ENCODE measurements at regions not wholly inside any gene's neighbourhood (a gene's known extent, or its start where the extent isn't known, plus 50 kb on each side); places are given as distances from the start of the nearest gene placed in this dataset.

DNA sequence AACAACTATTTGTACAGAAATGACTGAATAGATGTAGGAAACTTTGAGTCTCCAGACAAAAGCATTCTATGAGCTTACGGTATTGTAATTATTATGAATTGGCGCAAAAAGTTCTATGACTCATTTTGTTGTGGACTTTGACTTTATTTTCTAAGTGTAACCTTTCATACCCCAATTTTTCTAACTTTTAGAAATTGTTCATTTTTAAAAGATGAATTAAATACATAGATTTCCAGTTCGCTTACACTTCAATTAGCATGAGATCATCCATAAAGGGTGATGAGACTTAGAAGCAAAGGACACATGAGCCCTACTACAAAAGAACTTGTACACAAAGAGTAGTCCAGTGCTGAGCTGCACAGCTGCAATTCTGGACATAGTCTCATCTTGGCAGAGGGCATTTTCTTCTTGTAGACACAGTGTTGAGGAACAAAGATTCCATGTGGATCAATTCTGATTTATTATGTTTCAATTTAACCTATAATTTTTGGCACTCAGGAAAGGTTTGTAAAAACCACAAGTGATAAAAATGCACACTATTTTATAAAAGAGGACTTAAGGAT is 431.1 kb downstream of the LRRIQ3 start:
- H3K4me1 ChIP-seq (ENCODE audit: insufficient read depth, low read length, severe bottlenecking): no peaks in the 10 kb centered on the region
- H3K27ac ChIP-seq (ENCODE audit: low read depth, low read length, poor library complexity, severe bottlenecking): no peak overlapping the region
- TF ChIP-seq EZH2 (IDR thresholded peaks at IDR 0.05; ENCODE audit: borderline replicate concordance, low read length): no peak
- TF ChIP-seq, protein P1, sequence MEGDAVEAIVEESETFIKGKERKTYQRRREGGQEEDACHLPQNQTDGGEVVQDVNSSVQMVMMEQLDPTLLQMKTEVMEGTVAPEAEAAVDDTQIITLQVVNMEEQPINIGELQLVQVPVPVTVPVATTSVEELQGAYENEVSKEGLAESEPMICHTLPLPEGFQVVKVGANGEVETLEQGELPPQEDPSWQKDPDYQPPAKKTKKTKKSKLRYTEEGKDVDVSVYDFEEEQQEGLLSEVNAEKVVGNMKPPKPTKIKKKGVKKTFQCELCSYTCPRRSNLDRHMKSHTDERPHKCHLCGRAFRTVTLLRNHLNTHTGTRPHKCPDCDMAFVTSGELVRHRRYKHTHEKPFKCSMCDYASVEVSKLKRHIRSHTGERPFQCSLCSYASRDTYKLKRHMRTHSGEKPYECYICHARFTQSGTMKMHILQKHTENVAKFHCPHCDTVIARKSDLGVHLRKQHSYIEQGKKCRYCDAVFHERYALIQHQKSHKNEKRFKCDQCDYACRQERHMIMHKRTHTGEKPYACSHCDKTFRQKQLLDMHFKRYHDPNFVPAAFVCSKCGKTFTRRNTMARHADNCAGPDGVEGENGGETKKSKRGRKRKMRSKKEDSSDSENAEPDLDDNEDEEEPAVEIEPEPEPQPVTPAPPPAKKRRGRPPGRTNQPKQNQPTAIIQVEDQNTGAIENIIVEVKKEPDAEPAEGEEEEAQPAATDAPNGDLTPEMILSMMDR (IDR thresholded peaks at IDR 0.05; ENCODE audit: low read length): no peak
- H3K27me3 ChIP-seq (ENCODE audit: insufficient read depth, low read length): no peaks in the 10 kb centered on the region
- H3K9me2 ChIP-seq (ENCODE audit: low read depth, low read length): no peaks in the 10 kb centered on the region
- H3F3A ChIP-seq (ENCODE audit: insufficient read depth, low read length): no peaks in the 10 kb centered on the region
- H3K4me2 ChIP-seq (ENCODE audit: low read length): no peak overlapping the region
- H3K9ac ChIP-seq (ENCODE audit: low read length): no peak overlapping the region
- no peak overlapping the region for H2AFZ ChIP-seq (ENCODE audit: low read length)
- H3K36me3 ChIP-seq (ENCODE audit: insufficient read depth, low read length): no peaks in the 10 kb centered on the region
- no peak overlapping the region for H3K4me3 ChIP-seq (ENCODE audit: low read depth, low read length, poor library complexity, severe bottlenecking)
- no peaks in the 10 kb centered on the region for H3K9me3 ChIP-seq (ENCODE audit: low read length)
- H3K79me2 ChIP-seq (ENCODE audit: insufficient read depth, low read length): no peaks in the 10 kb centered on the region
- no peaks in the 10 kb centered on the region for H4K20me1 ChIP-seq (ENCODE audit: insufficient read depth, low read length)

DNA sequence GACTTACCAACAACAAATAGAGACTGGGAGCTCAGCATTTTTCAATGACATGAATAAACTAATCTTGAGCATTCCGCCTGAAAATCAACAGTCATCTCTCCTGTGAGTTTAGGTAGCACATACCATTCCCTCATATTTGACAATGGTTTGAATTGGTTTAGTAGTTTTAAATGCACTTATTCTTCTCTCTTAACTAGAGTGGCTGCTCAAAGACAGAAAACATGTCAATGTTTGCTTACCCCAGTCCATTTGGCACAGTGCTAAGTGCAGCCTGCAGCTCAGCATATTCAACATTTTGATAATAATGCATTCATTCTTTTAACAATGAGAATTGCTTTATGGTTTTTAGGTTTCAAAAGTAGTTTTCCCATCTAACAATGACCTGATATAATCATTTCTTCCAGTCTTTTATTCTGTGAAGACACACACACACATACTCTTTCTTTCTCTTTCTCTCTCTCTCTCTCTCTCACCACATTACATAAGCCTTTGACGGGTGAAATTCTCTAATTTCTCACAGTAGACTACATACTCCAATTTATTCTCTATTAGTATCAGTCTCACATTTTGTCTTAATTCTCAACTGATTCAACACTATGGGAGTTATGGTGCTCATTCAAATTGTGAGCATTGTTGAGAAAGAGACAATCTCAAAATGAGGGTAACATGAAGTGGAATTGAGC is 432.3 kb downstream of the LRRIQ3 start:
- Histone ChIP-seq H4K20me1 (ENCODE audit: insufficient read depth, low read length) (no peaks in the 10 kb centered on the region), H3K4me2 (ENCODE audit: low read length) (no peak overlapping the region), H3F3A (ENCODE audit: insufficient read depth, low read length) (no peaks in the 10 kb centered on the region), H3K4me3 (ENCODE audit: low read depth, low read length, poor library complexity, severe bottlenecking) (no peak overlapping the region), H3K4me1 (ENCODE audit: insufficient read depth, low read length, severe bottlenecking) (no peaks in the 10 kb centered on the region), H3K9me3 (ENCODE audit: low read length) (no peaks in the 10 kb centered on the region), H3K36me3 (ENCODE audit: insufficient read depth, low read length) (no peaks in the 10 kb centered on the region), H3K9ac (ENCODE audit: low read length) (no peak overlapping the region), H3K79me2 (ENCODE audit: insufficient read depth, low read length) (no peaks in the 10 kb centered on the region), H3K9me2 (ENCODE audit: low read depth, low read length) (no peaks in the 10 kb centered on the region), H3K27me3 (ENCODE audit: insufficient read depth, low read length) (no peaks in the 10 kb centered on the region), H2AFZ (ENCODE audit: low read length) (no peak overlapping the region), H3K27ac (ENCODE audit: low read depth, low read length, poor library complexity, severe bottlenecking) (no peak overlapping the region)
- TF ChIP-seq, protein P1 (IDR thresholded peaks at IDR 0.05; ENCODE audit: low read length): no peak
- TF ChIP-seq EZH2 (IDR thresholded peaks at IDR 0.05; ENCODE audit: borderline replicate concordance, low read length): no peak

DNA sequence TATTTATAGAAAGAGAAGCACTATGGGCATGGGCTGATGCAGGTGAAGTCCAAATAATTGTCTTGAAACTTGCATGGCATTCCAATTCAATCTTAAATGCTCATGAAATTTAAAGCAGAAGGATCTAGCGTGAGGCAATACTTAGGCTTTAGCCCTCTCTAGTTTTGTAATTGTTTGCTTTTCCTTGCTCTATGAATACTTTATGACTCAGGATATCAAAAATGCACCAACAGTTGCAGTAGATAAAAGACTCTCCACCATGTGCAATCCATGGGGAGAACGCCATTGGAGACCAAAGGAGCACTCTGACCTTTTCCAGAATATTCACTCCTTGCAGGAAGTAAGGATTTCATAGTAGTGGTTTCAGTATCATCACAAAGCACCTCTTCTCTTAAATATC is 436.4 kb downstream of the LRRIQ3 start:
- H3K9me2 ChIP-seq (ENCODE audit: low read depth, low read length): no peaks in the 10 kb centered on the region
- H3K9me3 ChIP-seq (ENCODE audit: low read length): no peaks in the 10 kb centered on the region
- H3K36me3 ChIP-seq (ENCODE audit: insufficient read depth, low read length): no peaks in the 10 kb centered on the region
- H3K27me3 ChIP-seq (ENCODE audit: insufficient read depth, low read length): no peaks in the 10 kb centered on the region
- no peak overlapping the region for H3K9ac ChIP-seq (ENCODE audit: low read length)
- H3K79me2 ChIP-seq (ENCODE audit: insufficient read depth, low read length): no peaks in the 10 kb centered on the region
- no peak overlapping the region for H2AFZ ChIP-seq (ENCODE audit: low read length)
- no peaks in the 10 kb centered on the region for H4K20me1 ChIP-seq (ENCODE audit: insufficient read depth, low read length)
- H3K4me2 ChIP-seq (ENCODE audit: low read length): no peak overlapping the region
- H3K4me3 ChIP-seq (ENCODE audit: low read depth, low read length, poor library complexity, severe bottlenecking): no peak overlapping the region
- TF ChIP-seq, protein P1 (IDR thresholded peaks at IDR 0.05; ENCODE audit: low read length): no peak
- no peak for TF ChIP-seq EZH2 (IDR thresholded peaks at IDR 0.05; ENCODE audit: borderline replicate concordance, low read length)
- no peaks in the 10 kb centered on the region for H3K4me1 ChIP-seq (ENCODE audit: insufficient read depth, low read length, severe bottlenecking)
- H3F3A ChIP-seq (ENCODE audit: insufficient read depth, low read length): no peaks in the 10 kb centered on the region
- no peak overlapping the region for H3K27ac ChIP-seq (ENCODE audit: low read depth, low read length, poor library complexity, severe bottlenecking)

Data from OCI-LY1 (cell line).